Prostate gland (tissue), 2 donors: ENCODE measurements at regions not wholly inside any gene's neighbourhood (a gene's known extent, or its start where the extent isn't known, plus 50 kb on each side); places are given as distances from the start of the nearest gene placed in this dataset.

Source experiments
- DNase-seq: peaks from one replicate; pipeline ENCODE4 v3.0.0-alpha.2; 2019; ENCODE audit warnings: low spot score
- H3K27ac ChIP-seq, 2 donors: fragments of 200-600 bp; sonication (generic); 2 replicates each; pipeline ENCODE4 v1.5.1; 2017 to 2019
- H3K27me3 ChIP-seq: fragments of 200-600 bp; sonication (generic); replicated peaks from 2 replicates; pipeline ENCODE4 v1.5.1; 2019; ENCODE audit not compliant: insufficient read depth
- H3K36me3 ChIP-seq, 2 donors: fragments of 200-600 bp; sonication (generic); 1 replicate in 1 of 2; 2 replicates in 1 of 2; pipeline versions ENCODE4 v1.5.1 to v1.8.1; 2017 to 2019
- H3K4me1 ChIP-seq: fragments of 200-600 bp; sonication (generic); replicated peaks from 2 replicates; pipeline ENCODE4 v1.5.1; 2019
- H3K4me3 ChIP-seq, 2 donors: fragments of 200-600 bp; sonication (generic); 2 replicates each; pipeline ENCODE4 v1.5.1; 2017 to 2019
- H3K9me3 ChIP-seq: fragments of 200-600 bp; sonication (generic); 2 replicates; pipeline ENCODE4 v1.5.1; 2017
- POLR2A ChIP-seq: fragments of 450-650 bp; IDR thresholded peaks from one replicate; pipeline ENCODE4 v1.6.1; 2016; ENCODE audit warnings: antibody characterized with exemption, mild to moderate bottlenecking
- POLR2AphosphoS5 ChIP-seq: sonication (generic); formaldehyde crosslinking; IDR thresholded peaks from one replicate; pipeline ENCODE4 v1.6.1; 2017; ENCODE audit warnings: antibody characterized with exemption
- WGBS: methylation state at CpG from one replicate; pipeline ENCODE4 v1.1.5; 2018; 5-methylcytosine and 5-hydroxymethylcytosine counted together
- intact Hi-C: fragments of 100-400 bp; cut with DNase I; formaldehyde crosslinking; loops from one replicate; pipeline ENCODE4 v1.14.2; 2022
- TF ChIP-seq, protein P1 (sequence below), 4 experiments: fragments of 200-600 bp in 2 of 4; fragments of 450-650 bp in 2 of 4; sonication (generic) in 2 of 4; IDR thresholded peaks; 1 replicate in 3 of 4; 2 replicates in 1 of 4; pipeline ENCODE4 v1.5.1; 2016 to 2019; ENCODE audit warnings: antibody characterized with exemption in 4 of 4, mild to moderate bottlenecking in 2 of 4, moderate library complexity in 2 of 4

DNA sequence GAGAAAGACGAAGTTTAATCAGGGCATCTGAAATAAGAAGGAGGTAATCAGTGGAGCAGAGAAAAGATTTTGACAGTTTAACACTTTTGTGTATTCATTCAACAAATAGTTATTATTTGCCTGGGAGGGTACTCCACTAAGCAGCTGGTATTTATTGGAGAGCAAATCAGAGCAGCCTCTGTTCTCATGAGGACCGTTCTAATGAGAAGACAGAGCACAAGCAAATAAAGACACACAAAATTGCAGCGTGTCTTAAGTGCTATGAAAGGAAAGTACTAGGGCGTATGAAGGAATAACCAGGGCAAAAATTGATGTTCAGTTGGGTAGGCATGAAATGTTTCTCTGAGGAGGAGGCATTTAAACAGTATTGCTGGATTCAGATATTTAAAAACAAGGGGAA is 302.9 kb upstream of the RARB start:
- no peak for DNase-seq
- Histone ChIP-seq H3K36me3 (no peaks in the 10 kb centered on the region), H3K27ac (no peak overlapping the region), H3K27me3 (no peaks in the 10 kb centered on the region), H3K4me1 (no peaks in the 10 kb centered on the region), H3K4me3 (no peak overlapping the region), H3K9me3 (no peaks in the 10 kb centered on the region)
- WGBS: 77% methylated on average over 4 of the region's 4 CpGs
- TF ChIP-seq POLR2A (no peak), POLR2AphosphoS5 (no peak)
- TF ChIP-seq, protein P1, sequence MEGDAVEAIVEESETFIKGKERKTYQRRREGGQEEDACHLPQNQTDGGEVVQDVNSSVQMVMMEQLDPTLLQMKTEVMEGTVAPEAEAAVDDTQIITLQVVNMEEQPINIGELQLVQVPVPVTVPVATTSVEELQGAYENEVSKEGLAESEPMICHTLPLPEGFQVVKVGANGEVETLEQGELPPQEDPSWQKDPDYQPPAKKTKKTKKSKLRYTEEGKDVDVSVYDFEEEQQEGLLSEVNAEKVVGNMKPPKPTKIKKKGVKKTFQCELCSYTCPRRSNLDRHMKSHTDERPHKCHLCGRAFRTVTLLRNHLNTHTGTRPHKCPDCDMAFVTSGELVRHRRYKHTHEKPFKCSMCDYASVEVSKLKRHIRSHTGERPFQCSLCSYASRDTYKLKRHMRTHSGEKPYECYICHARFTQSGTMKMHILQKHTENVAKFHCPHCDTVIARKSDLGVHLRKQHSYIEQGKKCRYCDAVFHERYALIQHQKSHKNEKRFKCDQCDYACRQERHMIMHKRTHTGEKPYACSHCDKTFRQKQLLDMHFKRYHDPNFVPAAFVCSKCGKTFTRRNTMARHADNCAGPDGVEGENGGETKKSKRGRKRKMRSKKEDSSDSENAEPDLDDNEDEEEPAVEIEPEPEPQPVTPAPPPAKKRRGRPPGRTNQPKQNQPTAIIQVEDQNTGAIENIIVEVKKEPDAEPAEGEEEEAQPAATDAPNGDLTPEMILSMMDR (IDR thresholded peaks at IDR 0.05): no peak
- intact Hi-C loops: no loop called here

DNA sequence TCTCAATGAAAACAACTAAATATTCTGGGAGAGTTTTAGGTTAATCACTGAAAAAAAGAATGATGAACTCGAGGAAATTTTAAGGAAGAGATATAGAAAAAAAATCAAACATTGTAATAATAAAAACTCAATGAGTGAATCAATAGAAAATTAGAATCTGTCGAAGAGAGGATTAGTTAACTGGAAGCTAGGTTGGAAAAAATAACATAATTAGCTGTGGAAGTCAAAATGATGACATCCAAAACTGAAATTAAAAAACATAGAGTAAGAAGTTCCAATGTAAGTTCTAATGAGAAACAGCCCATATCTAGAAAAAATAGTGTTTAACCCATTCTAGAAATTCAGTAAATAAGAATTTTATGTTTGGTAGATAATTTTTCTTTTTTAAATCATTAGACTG is 299.3 kb upstream of the RARB start:
- no peak for DNase-seq
- intact Hi-C loops: no loop called here
- TF ChIP-seq POLR2A: no peak
- TF ChIP-seq POLR2AphosphoS5: no peak
- TF ChIP-seq, protein P1 (IDR thresholded peaks at IDR 0.05): no peak
- H3K4me3 ChIP-seq: no peak overlapping the region
- H3K4me1 ChIP-seq: no peaks in the 10 kb centered on the region
- H3K27me3 ChIP-seq: no peaks in the 10 kb centered on the region
- WGBS: 95% methylated on average over 2 of the region's 2 CpGs
- no peak overlapping the region for H3K27ac ChIP-seq
- H3K36me3 ChIP-seq: no peaks in the 10 kb centered on the region
- no peaks in the 10 kb centered on the region for H3K9me3 ChIP-seq

DNA sequence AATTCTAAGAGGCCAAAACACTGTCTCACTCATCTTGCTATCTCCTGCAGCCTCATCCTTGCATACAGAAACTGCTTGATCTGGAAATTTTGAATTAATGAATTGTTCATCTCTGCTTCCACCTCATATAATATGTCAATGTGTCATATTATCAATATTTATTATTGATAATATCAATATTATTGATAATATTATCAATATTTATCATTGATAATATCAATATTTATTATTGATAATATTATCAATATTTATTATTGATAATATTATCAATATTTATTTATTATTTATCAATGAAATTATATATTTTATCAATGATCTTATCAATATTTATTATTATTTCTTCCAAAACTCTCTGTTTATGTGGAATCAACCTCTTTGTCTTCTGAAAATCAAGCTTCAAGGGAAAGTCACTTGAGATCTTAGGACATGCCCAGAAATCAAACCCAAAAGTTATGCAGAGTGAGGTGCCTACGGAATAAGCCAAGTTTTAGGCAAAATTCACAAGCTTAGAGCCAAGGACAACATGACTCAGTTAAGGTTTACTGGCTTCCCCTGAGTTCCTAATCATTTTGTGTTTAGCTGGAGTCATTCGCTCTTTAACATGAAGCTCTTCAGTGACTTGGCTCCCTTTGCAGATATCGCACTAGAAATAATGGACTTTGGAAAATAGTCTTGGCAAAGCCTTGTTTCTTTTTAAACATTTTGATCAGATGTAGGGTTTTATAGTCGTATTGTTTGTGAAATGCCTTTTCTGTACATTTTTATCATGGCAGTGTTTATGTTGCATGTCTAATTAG is 297.1 kb upstream of the RARB start:
- WGBS: 76% methylated on average over 4 of the region's 4 CpGs
- DNase-seq: no peak
- H3K9me3 ChIP-seq: no peaks in the 10 kb centered on the region
- no peak for TF ChIP-seq POLR2AphosphoS5
- TF ChIP-seq, protein P1 (IDR thresholded peaks at IDR 0.05): no peak
- no peak for TF ChIP-seq POLR2A
- H3K27me3 ChIP-seq: no peaks in the 10 kb centered on the region
- no peaks in the 10 kb centered on the region for H3K4me1 ChIP-seq
- H3K4me3 ChIP-seq: no peak overlapping the region
- no peak overlapping the region for H3K27ac ChIP-seq
- H3K36me3 ChIP-seq: no peaks in the 10 kb centered on the region
- intact Hi-C loops: no loop called here

DNA sequence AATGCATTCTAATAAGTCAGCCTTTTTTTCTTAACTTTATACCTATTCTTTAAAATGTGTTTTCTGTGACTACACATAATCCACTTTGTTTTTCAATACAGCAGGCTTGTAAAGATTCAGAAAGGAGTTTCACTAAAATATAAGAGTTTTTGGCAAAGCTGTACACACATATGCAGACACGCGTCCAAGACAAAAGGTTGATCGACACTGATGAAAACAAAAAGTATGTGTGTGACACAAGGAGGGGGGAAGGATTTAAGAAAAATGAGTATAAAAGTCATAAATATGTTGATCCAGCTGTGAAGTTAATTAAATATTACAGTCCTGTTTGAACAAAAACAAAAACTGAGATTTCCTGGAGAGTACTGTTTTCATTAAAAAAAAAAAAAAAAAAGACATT is 294.5 kb upstream of the RARB start:
- Histone ChIP-seq H3K36me3 (no peaks in the 10 kb centered on the region), H3K4me1 (no peaks in the 10 kb centered on the region), H3K27me3 (no peaks in the 10 kb centered on the region), H3K9me3 (no peaks in the 10 kb centered on the region), H3K27ac (no peak overlapping the region), H3K4me3 (no peak overlapping the region)
- TF ChIP-seq, protein P1 (IDR thresholded peaks at IDR 0.05): no peak
- no peak for TF ChIP-seq POLR2A
- no peak for TF ChIP-seq POLR2AphosphoS5
- DNase-seq: no peak
- intact Hi-C loops: no loop called here
- WGBS: 73% methylated on average over 3 of the region's 3 CpGs

DNA sequence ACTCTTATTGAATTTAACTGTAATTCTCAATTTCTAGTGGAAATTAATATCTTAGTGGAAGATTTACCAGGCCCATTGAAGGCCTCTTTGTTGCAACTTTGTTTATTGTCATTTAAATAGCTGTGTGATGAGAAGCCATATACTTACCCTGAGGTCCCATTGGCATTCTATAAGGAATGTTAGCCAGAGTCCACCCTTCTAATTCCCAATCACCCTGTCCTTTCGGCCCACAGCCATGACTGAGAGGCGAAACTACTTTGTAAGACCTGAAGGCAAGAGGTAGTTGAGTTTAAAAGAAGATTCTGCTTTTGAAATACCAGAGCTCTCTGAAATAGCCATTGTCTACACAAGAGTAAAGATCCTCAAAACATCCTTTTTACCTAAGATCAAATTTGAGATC is 290.5 kb upstream of the RARB start:
- no peaks in the 10 kb centered on the region for H3K9me3 ChIP-seq
- intact Hi-C loops: no loop called here
- DNase-seq: no peak
- H3K36me3 ChIP-seq: no peaks in the 10 kb centered on the region
- no peaks in the 10 kb centered on the region for H3K27me3 ChIP-seq
- H3K4me3 ChIP-seq: no peak overlapping the region
- H3K4me1 ChIP-seq: no peaks in the 10 kb centered on the region
- TF ChIP-seq, protein P1 (IDR thresholded peaks at IDR 0.05): no peak
- no peak for TF ChIP-seq POLR2A
- TF ChIP-seq POLR2AphosphoS5: no peak
- H3K27ac ChIP-seq: no peak overlapping the region
- 98% methylated on average over 2 of the region's 2 CpGs for WGBS
